Ishikawa (cell line): ENCODE measurements at regions not wholly inside any gene's neighbourhood (a gene's known extent, or its start where the extent isn't known, plus 50 kb on each side); places are given as distances from the start of the nearest gene placed in this dataset.

ENCODE experiments used
- CEBPB ChIP-seq: IDR thresholded peaks from 2 replicates; pipeline ENCODE4 v1.6.1; 2012
- CREB1 ChIP-seq: IDR thresholded peaks from 2 replicates; pipeline ENCODE4 v1.6.1; 2012; ENCODE audit warnings: low read depth
- EGR1 ChIP-seq: IDR thresholded peaks from 2 replicates; pipeline ENCODE4 v1.6.1; 2012
- EP300 ChIP-seq: IDR thresholded peaks from 2 replicates; pipeline ENCODE4 v1.6.1; 2012; ENCODE audit warnings: borderline replicate concordance
- FOXM1 ChIP-seq: IDR thresholded peaks from 2 replicates; pipeline ENCODE4 v1.6.1; 2012; ENCODE audit warnings: low read depth, borderline replicate concordance
- NFIC ChIP-seq: IDR thresholded peaks from 2 replicates; pipeline ENCODE4 v1.6.1; 2012
- RAD21 ChIP-seq: IDR thresholded peaks from 2 replicates; pipeline ENCODE4 v1.6.1; 2012; ENCODE audit warnings: low read depth
- TAF1 ChIP-seq: IDR thresholded peaks from 2 replicates; pipeline ENCODE4 v1.6.1; 2012; ENCODE audit warnings: low read depth, mild to moderate bottlenecking
- TCF12 ChIP-seq: IDR thresholded peaks from 2 replicates; pipeline ENCODE4 v1.6.1; 2012; ENCODE audit warnings: low read depth
- TEAD4 ChIP-seq: IDR thresholded peaks from 2 replicates; pipeline ENCODE4 v1.6.1; 2012
- YY1 ChIP-seq: IDR thresholded peaks from 2 replicates; pipeline ENCODE4 v1.6.1; 2012; ENCODE audit warnings: low read depth
- ZBTB7A ChIP-seq: IDR thresholded peaks from 2 replicates; pipeline ENCODE4 v1.6.1; 2012; ENCODE audit warnings: low read depth
- TF ChIP-seq, protein P1 (sequence below): IDR thresholded peaks from 2 replicates; pipeline ENCODE4 v1.6.1; 2012
- TF ChIP-seq, protein P2 (sequence below): IDR thresholded peaks from 2 replicates; pipeline ENCODE4 v1.6.1; 2012
- TF ChIP-seq, protein P3 (sequence below): IDR thresholded peaks from 2 replicates; pipeline ENCODE4 v1.6.1; 2012; ENCODE audit warnings: low read depth, mild to moderate bottlenecking

DNA sequence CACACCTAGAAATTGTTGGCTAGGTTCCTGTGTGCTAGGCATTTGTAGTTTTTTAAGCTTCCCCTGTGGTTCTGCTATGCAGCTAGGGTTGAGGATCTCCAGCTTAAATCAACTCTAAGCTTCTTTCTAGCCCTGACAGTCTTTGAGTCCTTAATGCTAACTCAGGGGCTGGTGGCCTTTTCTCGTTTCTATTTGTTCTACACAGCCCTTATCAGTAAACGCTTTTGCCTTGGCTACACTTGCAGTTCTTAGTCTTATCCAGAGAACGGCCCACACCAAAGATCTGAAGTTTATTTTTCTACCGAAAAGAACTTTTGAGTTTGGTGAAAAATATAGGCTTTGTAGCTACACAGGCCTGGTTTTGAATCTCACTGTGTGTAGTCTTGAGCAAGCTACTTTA, 212.0 kb downstream of the DHX15 start:
- TF ChIP-seq TEAD4: no peak

DNA sequence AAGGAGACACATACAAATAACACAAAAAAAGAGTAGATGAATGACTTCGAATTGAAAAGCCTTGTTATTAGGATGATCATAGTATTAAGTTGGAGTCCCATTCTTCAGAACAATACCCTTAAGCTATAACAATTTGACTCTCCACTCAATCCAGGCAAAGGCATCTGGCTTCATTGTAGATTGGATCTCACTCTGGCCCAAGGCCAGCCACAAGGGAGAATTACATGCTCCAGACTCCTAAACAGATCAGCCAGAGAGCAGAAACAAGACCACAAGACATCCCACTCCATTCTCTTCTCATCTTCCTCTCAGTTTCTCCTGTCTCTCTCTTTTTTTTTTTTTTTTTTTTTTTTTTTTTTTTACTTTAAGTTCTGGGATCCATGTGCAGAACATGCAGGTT, 213.9 kb downstream of the DHX15 start:
- TF ChIP-seq TCF12 (no peak), CEBPB (no peak), CREB1 (no peak), ZBTB7A (no peak), YY1 (no peak), EP300 (no peak), RAD21 (no peak), EGR1 (no peak), TAF1 (no peak), NFIC (no peak), FOXM1 (no peak), TEAD4 (no peak)
- TF ChIP-seq, protein P1, sequence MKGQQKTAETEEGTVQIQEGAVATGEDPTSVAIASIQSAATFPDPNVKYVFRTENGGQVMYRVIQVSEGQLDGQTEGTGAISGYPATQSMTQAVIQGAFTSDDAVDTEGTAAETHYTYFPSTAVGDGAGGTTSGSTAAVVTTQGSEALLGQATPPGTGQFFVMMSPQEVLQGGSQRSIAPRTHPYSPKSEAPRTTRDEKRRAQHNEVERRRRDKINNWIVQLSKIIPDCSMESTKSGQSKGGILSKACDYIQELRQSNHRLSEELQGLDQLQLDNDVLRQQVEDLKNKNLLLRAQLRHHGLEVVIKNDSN: no peak
- TF ChIP-seq, protein P2, sequence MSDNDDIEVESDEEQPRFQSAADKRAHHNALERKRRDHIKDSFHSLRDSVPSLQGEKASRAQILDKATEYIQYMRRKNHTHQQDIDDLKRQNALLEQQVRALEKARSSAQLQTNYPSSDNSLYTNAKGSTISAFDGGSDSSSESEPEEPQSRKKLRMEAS: no peak
- TF ChIP-seq, protein P3, sequence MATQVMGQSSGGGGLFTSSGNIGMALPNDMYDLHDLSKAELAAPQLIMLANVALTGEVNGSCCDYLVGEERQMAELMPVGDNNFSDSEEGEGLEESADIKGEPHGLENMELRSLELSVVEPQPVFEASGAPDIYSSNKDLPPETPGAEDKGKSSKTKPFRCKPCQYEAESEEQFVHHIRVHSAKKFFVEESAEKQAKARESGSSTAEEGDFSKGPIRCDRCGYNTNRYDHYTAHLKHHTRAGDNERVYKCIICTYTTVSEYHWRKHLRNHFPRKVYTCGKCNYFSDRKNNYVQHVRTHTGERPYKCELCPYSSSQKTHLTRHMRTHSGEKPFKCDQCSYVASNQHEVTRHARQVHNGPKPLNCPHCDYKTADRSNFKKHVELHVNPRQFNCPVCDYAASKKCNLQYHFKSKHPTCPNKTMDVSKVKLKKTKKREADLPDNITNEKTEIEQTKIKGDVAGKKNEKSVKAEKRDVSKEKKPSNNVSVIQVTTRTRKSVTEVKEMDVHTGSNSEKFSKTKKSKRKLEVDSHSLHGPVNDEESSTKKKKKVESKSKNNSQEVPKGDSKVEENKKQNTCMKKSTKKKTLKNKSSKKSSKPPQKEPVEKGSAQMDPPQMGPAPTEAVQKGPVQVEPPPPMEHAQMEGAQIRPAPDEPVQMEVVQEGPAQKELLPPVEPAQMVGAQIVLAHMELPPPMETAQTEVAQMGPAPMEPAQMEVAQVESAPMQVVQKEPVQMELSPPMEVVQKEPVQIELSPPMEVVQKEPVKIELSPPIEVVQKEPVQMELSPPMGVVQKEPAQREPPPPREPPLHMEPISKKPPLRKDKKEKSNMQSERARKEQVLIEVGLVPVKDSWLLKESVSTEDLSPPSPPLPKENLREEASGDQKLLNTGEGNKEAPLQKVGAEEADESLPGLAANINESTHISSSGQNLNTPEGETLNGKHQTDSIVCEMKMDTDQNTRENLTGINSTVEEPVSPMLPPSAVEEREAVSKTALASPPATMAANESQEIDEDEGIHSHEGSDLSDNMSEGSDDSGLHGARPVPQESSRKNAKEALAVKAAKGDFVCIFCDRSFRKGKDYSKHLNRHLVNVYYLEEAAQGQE: no peak

DNA sequence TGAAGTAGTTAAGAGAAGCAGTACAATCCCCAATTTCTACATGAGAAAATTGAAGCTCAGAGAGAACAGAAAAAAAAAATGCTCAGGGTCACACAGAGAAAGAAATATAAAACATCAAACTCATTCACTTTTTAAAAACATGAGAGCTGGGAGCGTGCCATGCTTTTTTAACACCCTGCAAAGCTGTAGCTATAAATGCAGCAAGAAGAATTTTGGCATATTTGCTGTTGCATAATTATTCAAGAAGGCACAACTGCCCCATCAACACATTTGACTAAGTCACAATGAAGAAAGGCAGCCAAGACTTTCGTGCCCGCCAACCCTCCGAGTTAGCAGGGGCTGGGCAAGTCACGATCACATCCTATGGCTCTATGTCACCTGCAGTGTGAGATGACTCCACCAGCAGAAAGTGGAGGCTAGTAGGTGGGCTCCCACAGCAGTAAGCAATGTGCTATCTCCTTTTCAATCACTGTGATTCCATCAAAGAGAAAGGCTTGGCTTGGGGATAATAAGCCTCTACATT, 214.8 kb downstream of the DHX15 start:
- no peak for TF ChIP-seq NFIC
- TF ChIP-seq, protein P1: no peak
- TF ChIP-seq TAF1: no peak
- no peak for TF ChIP-seq TCF12
- no peak for TF ChIP-seq YY1
- TF ChIP-seq EP300: no peak
- no peak for TF ChIP-seq CEBPB
- TF ChIP-seq ZBTB7A: no peak
- no peak for TF ChIP-seq FOXM1
- TF ChIP-seq, protein P3: no peak
- no peak for TF ChIP-seq EGR1
- no peak for TF ChIP-seq CREB1
- no peak for TF ChIP-seq RAD21
- no peak for TF ChIP-seq TEAD4
- TF ChIP-seq, protein P2: no peak

DNA sequence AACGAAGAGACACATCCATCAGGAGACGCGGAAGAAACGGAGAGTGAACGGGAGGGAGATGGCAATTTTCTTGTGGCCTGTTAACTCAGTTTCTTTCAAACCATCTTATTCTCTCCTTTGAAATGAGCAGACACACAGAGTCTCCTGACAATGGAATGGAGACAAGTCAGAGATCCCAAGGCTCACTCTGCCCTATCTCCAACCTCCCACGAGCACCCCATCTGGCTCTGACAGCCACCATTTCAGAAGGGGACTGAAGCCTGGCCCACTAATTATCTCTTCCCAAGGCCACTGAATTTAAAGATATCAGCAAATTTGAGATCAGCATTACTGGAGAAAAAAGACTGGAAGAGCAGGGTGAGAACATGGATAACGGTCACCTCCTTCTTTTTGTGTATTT, 215.6 kb downstream of the DHX15 start:
- TF ChIP-seq TCF12 (no peak), ZBTB7A (no peak), EP300 (no peak), CREB1 (no peak), TEAD4 (no peak), TAF1 (no peak), NFIC (no peak)
- TF ChIP-seq, protein P1: no peak

DNA sequence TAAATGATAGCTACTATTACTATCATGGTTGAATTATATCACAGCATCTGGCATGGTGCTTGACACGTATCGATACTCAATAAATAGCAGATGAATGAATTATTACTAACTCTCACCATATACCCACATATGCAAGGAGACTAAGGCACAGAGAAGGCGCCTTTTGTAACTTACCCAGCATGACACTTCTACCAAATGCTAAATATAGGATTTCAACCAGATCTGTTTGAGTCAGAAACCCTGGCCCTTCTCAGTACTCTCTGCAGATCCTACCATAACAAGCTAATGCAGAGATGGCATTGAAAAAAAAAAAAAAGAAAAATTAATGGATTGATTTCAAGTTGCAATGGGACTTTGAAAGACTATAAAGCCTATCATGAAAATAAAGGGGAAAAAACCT, 219.5 kb downstream of the DHX15 start:
- TF ChIP-seq TCF12 (no peak), CREB1 (no peak), NFIC (no peak), EP300 (no peak), TEAD4 (no peak), YY1 (no peak), EGR1 (no peak), RAD21 (no peak), FOXM1 (no peak), ZBTB7A (no peak), CEBPB (no peak), TAF1 (no peak)
- TF ChIP-seq, protein P2: no peak
- TF ChIP-seq, protein P3: no peak
- TF ChIP-seq, protein P1: no peak
